ENCODE measurements at regions not wholly inside any gene's neighbourhood (a gene's known extent, or its start where the extent isn't known, plus 50 kb on each side); places are given as distances from the start of the nearest gene placed in this dataset.
"Not testable (repeated sequence)": the region's sequence is repeated elsewhere in the genome, so short reads cannot be mapped to it uniquely, and the experiment has no call there.

DNA sequence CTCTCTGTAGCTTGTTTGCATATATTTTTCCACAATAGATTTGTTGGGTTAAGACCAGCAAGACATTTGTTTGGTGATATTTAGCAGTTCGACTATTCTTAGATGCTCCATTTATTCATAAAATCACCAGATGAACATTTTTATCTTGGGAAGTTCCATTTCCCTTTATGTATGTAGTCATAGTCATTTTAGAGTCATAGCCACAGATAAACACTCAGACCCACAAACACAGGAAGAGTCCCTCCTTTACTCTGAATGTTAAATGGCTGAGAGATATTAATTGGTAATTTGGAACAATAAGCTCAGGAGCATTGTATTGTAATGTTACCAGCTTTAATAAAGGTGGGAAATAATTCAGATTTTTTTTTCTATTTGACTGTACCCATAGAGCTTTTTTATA is 1608.7 kb downstream of the STIM2 start:
- no peaks in the 10 kb centered on the region for H3K36me3 Mint-ChIP-seq (ENCODE audit: insufficient read depth)

GRCh38 chr4:28469886-28470285 is 1609.2 kb downstream of the STIM2 start:
- Mint-ChIP-seq H3K4me3 (no peak overlapping the region), H3K9me3 (peaks cover 10% of the 10 kb centered on the region), H3K4me1 (ENCODE audit: low read depth) (no peaks in the 10 kb centered on the region), H3K36me3 (ENCODE audit: insufficient read depth) (no peaks in the 10 kb centered on the region), H3K27me3 (ENCODE audit: low read depth) (no peaks in the 10 kb centered on the region)
- no peak for DNase-seq
- ATAC-seq: no peak

More for the DNA sequence above, 1608.7 kb downstream of the STIM2 start:
- no peak for ATAC-seq
- DNase-seq: no peak
- Mint-ChIP-seq H3K4me3 (no peak overlapping the region), H3K27me3 (ENCODE audit: low read depth) (no peaks in the 10 kb centered on the region), H3K4me1 (ENCODE audit: low read depth) (no peaks in the 10 kb centered on the region), H3K9me3 (peaks cover 10% of the 10 kb centered on the region)

DNA sequence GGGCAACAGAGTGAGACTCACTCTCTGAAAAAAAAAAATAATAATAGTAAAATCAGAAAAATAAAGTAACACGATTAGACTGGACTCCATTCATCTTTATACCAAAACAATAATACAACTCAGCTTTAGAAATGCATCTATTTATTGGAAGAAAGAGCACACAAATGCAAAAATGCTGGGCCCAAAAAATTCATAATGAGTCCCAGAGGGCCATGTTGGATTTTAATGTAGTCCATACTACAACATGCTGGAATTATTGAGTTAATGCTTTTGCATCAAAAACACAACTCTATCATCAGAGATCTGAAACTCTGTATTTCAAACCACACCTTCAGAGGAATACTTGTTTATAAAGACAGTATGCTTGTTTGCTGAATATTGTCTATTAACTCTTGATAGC is 1614.7 kb downstream of the STIM2 start:
- Mint-ChIP-seq H3K27me3 (ENCODE audit: low read depth) (no peaks in the 10 kb centered on the region), H3K4me1 (ENCODE audit: low read depth) (no peaks in the 10 kb centered on the region), H3K4me3 (no peak overlapping the region), H3K36me3 (ENCODE audit: insufficient read depth) (no peaks in the 10 kb centered on the region), H3K9me3 (peaks cover 10% of the 10 kb centered on the region)
- no peak for DNase-seq
- ATAC-seq: no peak

DNA sequence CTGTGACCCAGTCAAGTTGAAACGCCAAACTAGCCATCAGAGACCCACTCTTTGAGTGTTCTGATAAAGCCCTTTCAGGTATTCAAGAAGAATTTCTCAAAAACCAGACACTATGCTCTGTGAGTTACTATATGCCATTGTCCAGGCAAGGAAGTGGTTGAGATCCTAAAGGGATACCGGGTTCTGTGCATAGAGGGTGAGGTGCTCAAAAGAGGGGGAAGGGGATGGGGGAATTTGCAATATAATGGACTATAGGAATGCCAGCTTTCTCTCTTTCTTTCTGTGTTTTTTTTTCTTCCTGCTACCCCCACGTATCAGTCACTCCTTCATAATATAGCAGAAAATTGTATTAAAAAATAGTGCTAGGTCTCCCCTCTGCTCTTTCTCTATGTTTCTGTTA is 1619.0 kb downstream of the STIM2 start:
- no peak for ATAC-seq
- Mint-ChIP-seq H3K9me3 (peaks cover 11% of the 10 kb centered on the region), H3K4me1 (ENCODE audit: low read depth) (no peaks in the 10 kb centered on the region), H3K27me3 (ENCODE audit: low read depth) (no peaks in the 10 kb centered on the region), H3K4me3 (no peak overlapping the region), H3K36me3 (ENCODE audit: insufficient read depth) (no peaks in the 10 kb centered on the region)
- DNase-seq: no peak

DNA sequence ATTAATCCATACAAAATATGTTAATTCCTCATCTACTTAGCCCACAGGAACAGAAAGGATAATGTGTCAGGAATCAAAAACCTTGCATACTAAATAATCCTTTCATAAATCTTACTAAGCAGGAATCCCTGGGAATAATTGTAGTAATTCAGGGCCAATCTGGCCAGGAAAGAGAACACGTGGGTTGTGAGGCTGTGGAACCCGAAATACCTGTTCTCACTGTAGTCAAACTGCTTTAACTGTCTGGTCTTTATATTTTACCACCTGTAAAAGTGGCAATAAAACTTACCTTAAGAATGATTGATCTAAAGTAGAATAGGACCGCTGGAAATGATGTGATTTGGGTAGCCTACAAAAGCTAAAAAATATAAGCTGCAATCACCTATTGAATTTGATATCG is 1620.9 kb downstream of the STIM2 start:
- no peak overlapping the region for H3K4me3 Mint-ChIP-seq
- no peaks in the 10 kb centered on the region for H3K36me3 Mint-ChIP-seq (ENCODE audit: insufficient read depth)
- DNase-seq (no peak), ATAC-seq (no peak)
- H3K27me3 Mint-ChIP-seq (ENCODE audit: low read depth): no peaks in the 10 kb centered on the region
- peaks cover 18% of the 10 kb centered on the region for H3K9me3 Mint-ChIP-seq
- H3K4me1 Mint-ChIP-seq (ENCODE audit: low read depth): no peaks in the 10 kb centered on the region

DNA sequence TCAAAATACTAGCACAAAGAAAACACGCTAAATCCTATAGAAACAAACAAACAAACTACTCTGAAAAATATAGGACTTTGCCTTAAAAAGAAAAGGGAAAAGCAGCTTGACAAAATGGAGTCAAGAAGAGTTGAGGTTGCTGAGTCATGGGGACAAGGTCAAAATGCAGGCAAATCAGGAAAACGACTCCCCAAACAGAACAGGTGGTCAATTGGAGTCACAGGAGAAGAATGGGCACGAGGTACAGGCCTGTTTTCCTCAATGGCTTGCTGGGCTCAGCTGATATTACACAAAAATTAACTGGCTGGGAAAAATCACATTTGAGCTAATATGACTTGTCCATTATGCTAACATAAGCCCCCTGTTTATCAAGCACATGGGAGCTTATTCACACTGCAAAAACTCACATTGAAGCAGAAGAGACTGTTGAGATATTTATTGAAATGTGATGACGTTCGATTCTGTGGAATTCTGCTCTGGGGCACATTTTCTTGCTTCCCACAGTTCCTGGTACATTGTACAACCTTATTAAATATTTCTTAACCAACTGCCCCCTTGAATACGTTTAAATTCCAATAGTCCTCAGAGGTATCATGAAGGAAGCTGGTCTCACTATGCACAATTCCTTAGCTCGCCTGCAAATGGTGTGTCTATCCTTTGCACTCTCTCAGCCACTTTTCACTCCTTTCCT is 1622.1 kb downstream of the STIM2 start:
- DNase-seq (no peak), ATAC-seq (no peak)
- Mint-ChIP-seq H3K9me3 (peaks cover 18% of the 10 kb centered on the region), H3K4me1 (ENCODE audit: low read depth) (no peaks in the 10 kb centered on the region), H3K4me3 (no peak overlapping the region), H3K27me3 (ENCODE audit: low read depth) (no peaks in the 10 kb centered on the region), H3K36me3 (ENCODE audit: insufficient read depth) (no peaks in the 10 kb centered on the region)

DNA sequence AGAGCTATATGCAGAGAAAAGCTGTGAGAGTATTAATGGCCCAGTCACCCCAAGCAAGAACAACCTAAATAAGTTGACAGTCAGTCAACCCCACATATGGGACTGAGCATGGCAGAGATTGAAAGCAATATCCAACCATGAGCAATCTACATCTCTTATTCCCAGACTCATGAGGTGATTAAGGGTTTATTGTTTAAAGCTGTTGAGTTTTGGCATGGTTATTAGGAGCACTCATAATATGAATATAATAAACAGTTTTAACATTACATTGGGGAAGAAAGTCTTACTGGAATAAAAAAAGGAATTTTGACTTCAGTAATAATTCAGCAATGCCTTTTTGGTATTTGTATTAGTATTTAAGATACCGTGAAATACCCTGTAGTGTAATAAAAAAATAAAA is 1627.4 kb downstream of the STIM2 start:
- Mint-ChIP-seq H3K4me1 (ENCODE audit: low read depth) (no peaks in the 10 kb centered on the region), H3K9me3 (peaks cover 6% of the 10 kb centered on the region), H3K27me3 (ENCODE audit: low read depth) (no peaks in the 10 kb centered on the region), H3K4me3 (no peak overlapping the region), H3K36me3 (ENCODE audit: insufficient read depth) (no peaks in the 10 kb centered on the region)
- DNase-seq (no peak), ATAC-seq (no peak)

DNA sequence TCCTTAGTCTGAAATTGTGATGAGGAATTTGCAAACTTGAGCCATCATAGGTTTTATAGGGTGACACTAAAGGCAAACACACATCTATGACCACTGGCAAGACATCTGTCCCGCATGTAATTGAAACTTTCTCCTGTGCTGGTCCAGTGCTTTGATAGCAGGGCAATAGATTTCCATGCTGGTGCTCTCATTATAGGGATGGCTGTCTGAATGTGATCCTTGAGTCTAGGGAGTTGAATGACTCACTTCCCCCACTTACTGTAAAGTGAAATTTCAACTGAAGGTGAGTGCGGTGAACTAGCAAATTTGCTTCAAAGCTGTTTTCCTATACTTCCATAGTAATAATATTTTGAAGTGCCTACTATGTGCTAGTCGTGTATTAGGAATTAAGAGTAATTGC is 1630.0 kb downstream of the STIM2 start:
- H3K36me3 Mint-ChIP-seq (ENCODE audit: insufficient read depth): no peaks in the 10 kb centered on the region
- no peak overlapping the region for H3K4me3 Mint-ChIP-seq
- H3K9me3 Mint-ChIP-seq: peaks cover 7% of the 10 kb centered on the region
- H3K4me1 Mint-ChIP-seq (ENCODE audit: low read depth): no peaks in the 10 kb centered on the region
- DNase-seq (no peak), ATAC-seq (no peak)
- no peaks in the 10 kb centered on the region for H3K27me3 Mint-ChIP-seq (ENCODE audit: low read depth)

GRCh38 chr4:28505064-28505463 is 1644.4 kb downstream of the STIM2 start:
- Mint-ChIP-seq H3K9me3 (peaks cover 18% of the 10 kb centered on the region), H3K4me1 (ENCODE audit: low read depth) (no peaks in the 10 kb centered on the region), H3K36me3 (ENCODE audit: insufficient read depth) (no peaks in the 10 kb centered on the region), H3K4me3 (no peak overlapping the region), H3K27me3 (ENCODE audit: low read depth) (no peaks in the 10 kb centered on the region)
- DNase-seq (no peak), ATAC-seq (no peak)

DNA sequence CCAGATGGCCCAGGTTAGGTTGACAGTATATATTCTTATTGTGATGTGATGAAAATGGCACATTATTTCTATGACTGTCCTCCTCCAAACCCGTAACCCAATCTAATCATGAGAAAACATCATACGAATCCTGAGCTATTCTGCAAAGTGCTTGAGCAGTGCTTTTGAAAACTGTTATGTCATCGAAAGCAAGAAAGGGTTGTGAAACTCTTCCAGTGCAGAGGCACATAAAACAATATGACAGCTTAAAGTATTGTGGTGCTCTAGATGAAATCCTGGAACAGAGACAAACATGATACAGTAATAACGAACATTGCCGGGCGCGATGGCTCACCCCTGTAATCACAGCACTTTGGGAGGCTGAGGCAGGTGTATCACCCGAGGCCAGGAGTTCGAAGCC is 1648.0 kb downstream of the STIM2 start:
- Mint-ChIP-seq H3K36me3 (ENCODE audit: insufficient read depth) (no peaks in the 10 kb centered on the region), H3K27me3 (ENCODE audit: low read depth) (no peaks in the 10 kb centered on the region), H3K4me3 (no peak overlapping the region), H3K9me3 (peaks cover 18% of the 10 kb centered on the region), H3K4me1 (ENCODE audit: low read depth) (no peaks in the 10 kb centered on the region)
- ATAC-seq (no peak), DNase-seq (no peak)

- not testable (repeated sequence) for ATAC-seq; H3K4me1 Mint-ChIP-seq (ENCODE audit: low read depth); H3K27me3 Mint-ChIP-seq (ENCODE audit: low read depth); DNase-seq; H3K4me3 Mint-ChIP-seq; H3K36me3 Mint-ChIP-seq (ENCODE audit: insufficient read depth); H3K9me3 Mint-ChIP-seq
Measured at GRCh38 chr4:28514766-28515165, 1654.1 kb downstream of the STIM2 start.

GRCh38 chr4:28518561-28519165 is 1658.0 kb downstream of the STIM2 start:
- ATAC-seq (no peak), DNase-seq (no peak)
- H3K4me1 Mint-ChIP-seq (ENCODE audit: low read depth): no peaks in the 10 kb centered on the region
- peaks cover 12% of the 10 kb centered on the region for H3K9me3 Mint-ChIP-seq
- no peaks in the 10 kb centered on the region for H3K27me3 Mint-ChIP-seq (ENCODE audit: low read depth)
- H3K4me3 Mint-ChIP-seq: no peak overlapping the region
- no peaks in the 10 kb centered on the region for H3K36me3 Mint-ChIP-seq (ENCODE audit: insufficient read depth)

DNA sequence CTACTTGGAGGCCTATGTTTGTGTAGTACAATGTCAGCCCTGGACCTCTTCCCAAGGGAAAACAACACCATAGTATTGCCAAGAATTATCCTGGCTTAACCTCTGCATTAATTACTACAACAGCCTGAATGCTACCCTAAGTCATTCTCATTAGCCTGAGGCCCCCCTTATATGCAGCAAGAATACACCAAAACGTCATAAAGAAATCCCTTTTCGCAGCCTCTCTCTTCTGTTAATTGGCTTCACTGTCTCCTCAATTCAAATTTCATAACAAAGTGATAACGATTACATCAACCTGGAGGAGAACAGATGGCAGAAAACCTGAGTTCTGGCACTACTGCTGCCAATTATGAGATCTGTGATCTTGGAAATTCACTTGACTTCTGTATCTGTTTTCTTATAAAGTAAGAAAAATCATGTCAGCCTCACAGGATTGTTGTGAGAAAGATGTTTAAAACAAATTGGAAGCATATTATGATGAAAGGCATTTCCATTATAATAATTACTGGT is 1663.1 kb downstream of the STIM2 start:
- DNase-seq: no peak
- no peaks in the 10 kb centered on the region for H3K36me3 Mint-ChIP-seq (ENCODE audit: insufficient read depth)
- no peak overlapping the region for H3K4me3 Mint-ChIP-seq
- ATAC-seq: no peak
- no peaks in the 10 kb centered on the region for H3K4me1 Mint-ChIP-seq (ENCODE audit: low read depth)
- H3K27me3 Mint-ChIP-seq (ENCODE audit: low read depth): no peaks in the 10 kb centered on the region
- peaks cover 12% of the 10 kb centered on the region for H3K9me3 Mint-ChIP-seq

GRCh38 chr4:28536124-28536523 is 1675.5 kb downstream of the STIM2 start:
- ATAC-seq: no peak
- Mint-ChIP-seq H3K4me1 (ENCODE audit: low read depth) (no peaks in the 10 kb centered on the region), H3K9me3 (peaks cover 9% of the 10 kb centered on the region)

GRCh38 chr4:28545986-28546385 is 1685.3 kb downstream of the STIM2 start:
- H3K9me3 Mint-ChIP-seq: peaks cover 4% of the 10 kb centered on the region
- DNase-seq (no peak), ATAC-seq (no peak)
- H3K4me1 Mint-ChIP-seq (ENCODE audit: low read depth): no peaks in the 10 kb centered on the region
- no peak overlapping the region for H3K4me3 Mint-ChIP-seq
- H3K36me3 Mint-ChIP-seq (ENCODE audit: insufficient read depth): no peaks in the 10 kb centered on the region
- no peaks in the 10 kb centered on the region for H3K27me3 Mint-ChIP-seq (ENCODE audit: low read depth)

More at GRCh38 chr4:28536124-28536523, 1675.5 kb downstream of the STIM2 start:
- Mint-ChIP-seq H3K4me3 (no peak overlapping the region), H3K36me3 (ENCODE audit: insufficient read depth) (no peaks in the 10 kb centered on the region), H3K27me3 (ENCODE audit: low read depth) (no peaks in the 10 kb centered on the region)
- DNase-seq: no peak

All from activated T-cell treated with anti-CD3 and anti-CD28 coated beads, Interleukin-2, amount 50 U/mL, for 4 hours (primary cell).